GM18508 (cell line): ENCODE measurements at regions not wholly inside any gene's neighbourhood (a gene's known extent, or its start where the extent isn't known, plus 50 kb on each side); places are given as distances from the start of the nearest gene placed in this dataset.

ENCODE experiments used
- ATAC-seq: cut with Tn5 transposase; IDR thresholded peaks from one replicate; pipeline ENCODE4 v1.9.1; 2021; ENCODE audit warnings: moderate number of reproducible peaks; ENCODE audit not compliant: insufficient read depth, unreplicated experiment

- ATAC-seq, result no peak
Observed at GRCh38 chr9:16092142-16093091, 539.6 kb downstream of the CCDC171 start.

- ATAC-seq, result no peak
Observed at GRCh38 chr9:16098306-16098705, 545.5 kb downstream of the CCDC171 start.

DNA sequence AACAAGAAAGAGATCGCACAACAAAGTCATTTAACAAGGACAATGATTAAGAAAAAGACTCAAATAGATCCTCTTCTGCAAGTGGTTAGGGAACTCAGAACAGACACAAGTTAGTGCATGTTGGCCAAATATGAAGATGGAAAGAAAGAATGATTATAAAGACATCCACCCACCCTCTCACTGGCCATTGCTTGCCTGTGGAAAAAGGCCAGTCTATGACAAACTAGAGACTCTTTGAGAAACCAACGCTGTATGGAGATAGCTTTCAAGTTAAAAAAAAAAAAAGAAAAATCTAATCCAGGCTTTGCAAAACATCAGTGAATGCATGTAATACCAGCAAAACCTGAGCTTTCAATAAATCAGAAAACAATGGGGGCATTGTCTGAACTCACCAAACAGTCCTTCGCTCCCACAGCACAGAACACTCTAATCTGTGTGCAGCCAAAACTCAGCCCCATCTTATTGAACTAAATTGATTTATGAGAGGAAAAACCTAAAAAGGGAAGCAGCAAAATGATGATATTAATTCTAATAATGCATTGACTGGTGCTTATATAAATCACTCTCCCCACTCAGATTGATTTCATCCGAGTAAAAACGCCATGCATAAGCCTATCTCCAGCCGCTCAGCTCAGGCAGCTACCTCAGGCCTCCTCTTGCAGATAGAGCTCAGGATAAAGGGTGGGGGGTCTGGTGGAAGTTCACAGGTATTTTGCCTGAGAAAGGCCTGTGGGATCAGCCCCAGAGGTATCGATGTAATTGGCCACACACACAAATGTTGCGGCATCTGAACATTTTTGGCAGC lies 547.1 kb downstream of the CCDC171 start:
- no peak for ATAC-seq

DNA sequence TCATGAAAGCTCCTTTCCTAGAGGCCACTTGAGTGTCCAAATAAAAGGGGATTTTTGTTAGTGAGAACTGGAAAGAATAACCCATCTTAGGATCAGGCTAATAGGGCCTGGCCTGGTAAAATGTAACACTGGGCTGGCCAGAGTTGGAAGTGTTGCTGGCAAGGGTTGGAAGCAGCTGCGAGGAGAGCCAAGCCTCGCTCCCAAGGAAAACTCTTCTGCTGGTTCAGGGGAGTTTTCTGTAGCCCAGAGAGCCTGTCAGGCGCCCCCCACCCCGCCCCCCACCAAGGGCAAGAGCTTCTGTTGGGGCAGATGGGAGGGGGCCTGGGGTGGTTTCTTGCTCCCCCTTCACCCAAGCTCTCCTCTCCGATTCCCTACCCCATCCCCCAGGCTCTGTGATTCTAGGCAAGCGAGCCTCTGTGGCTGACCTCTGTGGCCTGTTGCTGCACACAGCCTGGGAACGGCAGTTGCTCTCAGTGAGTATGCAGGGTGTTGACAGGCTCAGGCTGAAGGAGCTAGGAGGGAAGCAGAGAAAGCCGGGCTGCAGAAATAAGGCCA lies 547.8 kb downstream of the CCDC171 start:
- ATAC-seq, result no peak

- no peak for ATAC-seq
Observed at GRCh38 chr9:16102154-16102553, 549.3 kb downstream of the CCDC171 start.

GRCh38 chr9:16103620-16104397 lies 551.0 kb downstream of the CCDC171 start:
- ATAC-seq, result no peak

GRCh38 chr9:16105168-16106020 lies 552.6 kb downstream of the CCDC171 start:
- ATAC-seq, result no peak

DNA sequence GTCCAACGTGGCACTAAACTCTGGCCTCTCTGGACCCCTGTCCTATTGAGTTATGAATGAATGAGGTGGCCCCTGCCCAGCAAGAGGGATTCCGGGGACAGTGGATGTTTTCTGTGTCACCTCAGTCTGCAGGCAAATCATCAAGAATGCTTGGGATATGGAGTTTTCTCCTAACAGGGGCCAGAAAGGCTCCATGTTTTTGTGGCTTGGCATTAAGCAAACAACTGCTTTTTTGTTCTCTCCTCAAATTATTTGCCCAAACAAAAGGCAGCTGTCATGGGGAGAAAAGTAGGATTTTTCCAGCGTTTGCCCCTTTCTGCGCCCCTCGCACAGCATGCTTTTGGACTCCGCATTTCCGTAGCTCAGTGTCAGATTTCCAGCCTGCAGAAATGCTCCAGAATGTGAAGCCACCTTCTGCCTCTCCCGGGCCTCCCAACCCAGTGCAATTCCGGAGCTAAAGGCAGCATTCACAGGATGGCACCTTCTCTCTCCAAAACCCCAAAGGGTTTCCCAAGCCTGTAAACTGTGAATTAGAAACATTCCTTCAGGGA lies 553.3 kb downstream of the CCDC171 start:
- no peak for ATAC-seq

DNA sequence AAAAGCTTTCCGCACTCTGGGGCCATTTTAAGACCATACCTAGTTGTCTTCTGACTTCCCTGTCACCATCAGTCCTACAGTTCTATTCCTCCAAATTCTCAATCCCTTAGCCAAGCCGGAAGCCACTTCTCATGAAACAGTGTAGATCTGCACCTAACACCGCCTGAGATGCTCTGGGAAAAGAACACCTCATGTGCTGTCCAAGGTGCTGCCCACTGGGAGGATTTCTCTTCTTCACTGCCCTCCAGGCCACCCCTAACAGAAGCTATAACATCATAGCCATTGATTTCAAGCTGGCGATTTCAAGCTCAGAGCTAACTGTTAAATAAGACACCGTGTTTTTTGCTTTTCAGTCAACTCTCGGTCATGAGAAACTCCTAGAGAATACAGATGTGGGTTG lies 559.3 kb downstream of the CCDC171 start:
- ATAC-seq, result no peak

DNA sequence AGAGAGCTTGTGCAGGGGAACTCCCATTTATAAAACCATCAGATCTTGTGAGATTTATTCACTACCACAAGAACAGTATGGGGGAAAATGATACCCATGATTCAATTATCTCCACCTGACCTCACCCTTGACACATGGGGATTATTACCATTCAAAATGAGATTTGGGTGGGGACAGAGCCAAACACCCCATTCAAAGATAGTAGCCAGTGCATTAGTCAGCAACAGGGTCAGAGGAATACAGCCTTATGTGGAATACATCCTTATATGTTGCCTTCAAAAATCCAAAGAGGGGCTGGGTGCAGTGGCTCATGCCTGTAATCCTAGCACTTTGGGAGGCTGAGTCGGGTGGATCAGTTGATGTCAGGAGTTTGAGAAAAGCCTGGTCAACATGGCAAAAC lies 563.2 kb downstream of the CCDC171 start:
- no peak for ATAC-seq

GRCh38 chr9:16118043-16118442 lies 565.2 kb downstream of the CCDC171 start:
- no peak for ATAC-seq

GRCh38 chr9:16119261-16120230 lies 566.7 kb downstream of the CCDC171 start:
- ATAC-seq, result no peak

DNA sequence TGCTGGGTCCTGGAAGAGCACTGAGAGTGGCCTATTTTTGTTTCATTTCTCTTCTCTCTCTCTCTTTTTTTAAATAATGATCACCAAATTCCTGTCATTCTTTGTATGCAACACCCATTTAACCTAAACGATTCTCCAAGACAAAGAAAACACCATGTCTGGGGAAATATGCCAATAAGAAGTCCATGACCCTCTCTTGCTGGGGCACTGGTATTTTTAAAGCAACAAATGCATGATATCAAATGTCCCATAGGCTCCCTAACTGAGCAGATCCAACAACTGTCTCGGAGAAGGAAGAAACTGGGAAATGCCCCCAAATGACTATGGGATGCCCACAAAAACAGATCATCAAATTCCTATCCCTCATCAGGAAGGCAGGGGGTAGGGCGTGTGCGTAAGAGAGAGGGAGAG lies 567.4 kb downstream of the CCDC171 start:
- no peak for ATAC-seq

DNA sequence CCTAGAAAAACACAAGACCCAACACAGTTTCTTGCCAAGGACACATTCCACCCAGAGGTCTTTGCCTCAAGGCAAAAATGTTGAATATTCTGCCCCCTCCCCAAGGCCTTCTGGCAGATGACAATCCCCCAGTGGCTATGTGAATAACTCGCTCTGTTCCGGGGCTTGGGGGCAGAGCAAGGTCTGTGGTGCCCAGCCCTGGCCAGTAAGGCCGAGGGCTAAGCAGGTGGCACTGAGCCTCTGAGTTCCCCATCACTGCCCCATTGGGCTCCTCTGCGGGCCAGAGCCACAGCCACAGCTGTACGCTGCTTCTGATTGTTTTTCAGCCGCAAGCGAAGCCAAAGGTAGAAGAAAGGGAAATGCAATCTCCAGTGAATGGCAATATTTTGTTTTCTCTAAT lies 567.9 kb downstream of the CCDC171 start:
- ATAC-seq, result no peak

GRCh38 chr9:16121168-16121567 lies 568.3 kb downstream of the CCDC171 start:
- no peak for ATAC-seq

DNA sequence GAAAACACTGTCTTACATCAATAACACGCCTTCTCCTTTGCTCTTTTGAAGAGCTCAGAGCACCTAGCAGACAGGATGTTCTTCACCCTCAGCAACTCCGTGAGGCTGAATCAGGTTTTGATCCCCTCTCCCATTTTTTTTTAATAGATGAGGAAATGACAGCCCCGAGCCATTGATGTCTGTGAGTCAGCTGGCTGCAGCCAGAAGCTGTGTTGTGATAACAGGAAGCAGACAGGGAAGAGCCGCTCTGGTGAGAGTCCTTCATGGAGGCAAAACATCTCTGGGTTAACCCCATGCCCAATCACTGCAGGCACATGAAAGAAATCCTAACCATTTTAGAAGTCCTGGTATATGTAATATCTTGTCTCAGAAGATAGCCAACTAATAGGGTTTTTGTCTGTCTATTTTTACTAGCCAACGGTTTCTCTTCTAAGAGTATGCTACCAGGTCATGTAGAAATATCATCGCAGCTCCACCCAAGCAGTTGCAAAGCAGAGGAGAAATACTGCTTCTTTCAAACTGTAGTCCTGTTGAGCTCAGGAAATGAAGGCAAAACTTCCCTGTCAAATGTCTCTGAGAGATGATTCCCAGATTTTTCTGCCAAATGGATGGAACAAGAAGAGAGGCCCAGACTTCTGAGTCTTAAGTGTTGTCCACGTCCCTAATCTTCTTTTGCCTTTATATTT lies 568.9 kb downstream of the CCDC171 start:
- ATAC-seq, result no peak

DNA sequence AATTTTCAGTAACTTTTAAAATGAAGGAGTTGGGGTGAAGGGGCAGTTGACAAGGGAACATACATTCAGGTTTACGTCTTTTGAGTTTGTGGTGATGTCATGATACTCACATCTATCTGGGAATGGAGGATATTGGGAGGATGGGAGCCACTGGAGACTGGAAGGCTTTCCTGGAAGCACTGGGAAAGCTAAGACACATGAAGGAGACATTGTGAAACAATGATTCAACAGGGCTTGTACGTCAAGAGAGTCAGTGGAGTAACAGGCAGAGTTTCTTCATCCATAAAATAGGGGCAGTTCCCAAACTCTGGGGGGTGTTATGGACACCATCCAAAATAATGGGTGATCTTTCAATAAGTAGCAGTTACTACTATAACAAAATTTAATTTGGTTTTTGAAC lies 572.8 kb downstream of the CCDC171 start:
- ATAC-seq, result no peak
